Neuronal stem cell (in vitro differentiated cells): ENCODE measurements at regions not wholly inside any gene's neighbourhood (a gene's known extent, or its start where the extent isn't known, plus 50 kb on each side); places are given as distances from the start of the nearest gene placed in this dataset.
A peak's percentile ranks its signal among the peaks of the same experiment; 100 is the strongest.

Source experiments
- DNase-seq: peaks from one replicate; pipeline ENCODE4 v3.0.0-alpha.2; 2013; ENCODE audit warnings: low spot score
- H2AFZ ChIP-seq: one replicate; pipeline ENCODE4 v1.6.1; 2013; ENCODE audit warnings: mild to moderate bottlenecking, low read length, inconsistent platforms
- H2AK5ac ChIP-seq: 2 replicates; pipeline ENCODE4 v1.6.1; 2013; ENCODE audit warnings: low read depth, mild to moderate bottlenecking, inconsistent platforms, low read length, moderate library complexity, mixed read lengths
- H2BK120ac ChIP-seq: 2 replicates; pipeline ENCODE4 v1.6.1; 2013; ENCODE audit warnings: low read depth, mild to moderate bottlenecking, inconsistent platforms, low read length, moderate library complexity, mixed read lengths
- H2BK12ac ChIP-seq: one replicate; pipeline ENCODE4 v1.6.1; 2013; ENCODE audit warnings: low read length, inconsistent platforms
- H2BK15ac ChIP-seq: 2 replicates; pipeline ENCODE4 v1.6.1; 2013; ENCODE audit warnings: mild to moderate bottlenecking, low read length, inconsistent platforms, mixed read lengths
- H2BK5ac ChIP-seq: one replicate; pipeline ENCODE4 v1.6.1; 2013; ENCODE audit warnings: inconsistent platforms, mild to moderate bottlenecking, low read length, moderate library complexity
- H3K14ac ChIP-seq: one replicate; pipeline ENCODE4 v1.6.1; 2013; ENCODE audit warnings: low read length, inconsistent platforms
- H3K18ac ChIP-seq: 2 replicates; pipeline ENCODE4 v1.6.1; 2013; ENCODE audit warnings: low read length, inconsistent platforms
- H3K23ac ChIP-seq: 2 replicates; pipeline ENCODE4 v1.6.1; 2013; ENCODE audit warnings: low read depth, mild to moderate bottlenecking, mixed read lengths, low read length, inconsistent platforms; ENCODE audit not compliant: poor library complexity
- H3K27ac ChIP-seq: replicated peaks from 3 replicates; pipeline ENCODE4 v1.5.1; 2013; ENCODE audit warnings: low read length, inconsistent platforms
- H3K27me3 ChIP-seq, 3 experiments: 2 replicates each; pipeline ENCODE4 v1.6.1; 2013; ENCODE audit warnings: low read length in 3 of 3, mild to moderate bottlenecking in 2 of 3, inconsistent platforms in 1 of 3, low read depth in 1 of 3, mixed read lengths in 1 of 3, moderate library complexity in 1 of 3; ENCODE audit not compliant: control insufficient read depth in 3 of 3, insufficient read depth in 3 of 3
- H3K36me3 ChIP-seq, 2 donors: replicated peaks in 1 of 2; 2 replicates each; pipeline ENCODE4 v1.6.1; 2013; ENCODE audit warnings: low read length in 2 of 2; ENCODE audit not compliant: control insufficient read depth in 2 of 2, insufficient read depth in 2 of 2
- H3K4ac ChIP-seq: 2 replicates; pipeline ENCODE4 v1.6.1; 2013; ENCODE audit warnings: inconsistent platforms, mild to moderate bottlenecking, low read length, moderate library complexity
- H3K4me1 ChIP-seq, 2 donors: 1 replicate in 1 of 2; 2 replicates in 1 of 2; pipeline ENCODE4 v1.6.1; 2013; ENCODE audit warnings: low read length in 2 of 2, low read depth in 1 of 2; ENCODE audit not compliant: control insufficient read depth in 2 of 2, insufficient read depth in 1 of 2
- H3K4me2 ChIP-seq: one replicate; pipeline ENCODE4 v1.6.1; 2013; ENCODE audit warnings: mild to moderate bottlenecking, low read length, inconsistent platforms; ENCODE audit not compliant: insufficient read depth, poor library complexity, severe bottlenecking
- H3K4me3 ChIP-seq, 2 donors: 2 replicates each; pipeline ENCODE4 v1.5.1; 2013; ENCODE audit warnings: low read length in 2 of 2, mild to moderate bottlenecking in 2 of 2, inconsistent platforms in 1 of 2, moderate library complexity in 1 of 2
- H3K79me1 ChIP-seq: one replicate; pipeline ENCODE4 v1.6.1; 2013; ENCODE audit warnings: low read depth, mild to moderate bottlenecking, inconsistent platforms, low read length, moderate library complexity
- H3K9ac ChIP-seq: one replicate; pipeline ENCODE4 v1.6.1; 2013; ENCODE audit warnings: mild to moderate bottlenecking, low read depth, low read length, inconsistent platforms; ENCODE audit not compliant: poor library complexity
- H3K9me3 ChIP-seq, 2 donors: replicated peaks in 1 of 2; 2 replicates each; pipeline versions ENCODE3 to v1.6.1; 2013; ENCODE audit warnings: low read length in 2 of 2, mild to moderate bottlenecking in 2 of 2, inconsistent platforms in 1 of 2, low read depth in 1 of 2, mixed read lengths in 1 of 2, moderate library complexity in 1 of 2; ENCODE audit not compliant: control insufficient read depth in 2 of 2, insufficient read depth in 1 of 2
- H4K8ac ChIP-seq: one replicate; pipeline ENCODE4 v1.6.1; 2013; ENCODE audit warnings: low read depth, mild to moderate bottlenecking, inconsistent platforms, low read length, moderate library complexity
- H4K91ac ChIP-seq: one replicate; pipeline ENCODE4 v1.6.1; 2013; ENCODE audit warnings: low read length, low read depth, mild to moderate bottlenecking, inconsistent platforms; ENCODE audit not compliant: poor library complexity
- WGBS, 2 donors: extraction: QIAGEN DNeasy Blood & Tissue Kit; methylation state at CpG; one replicate each; pipeline ENCODE4 v1.1.7; 2013; ENCODE audit warnings: missing lambda C conversion rate in 2 of 2, mixed read lengths in 1 of 2; ENCODE audit not compliant: insufficient read length in 2 of 2, insufficient replicate concordance in 1 of 2; ENCODE audit errors: extremely low coverage in 2 of 2; 5-methylcytosine and 5-hydroxymethylcytosine counted together

DNA sequence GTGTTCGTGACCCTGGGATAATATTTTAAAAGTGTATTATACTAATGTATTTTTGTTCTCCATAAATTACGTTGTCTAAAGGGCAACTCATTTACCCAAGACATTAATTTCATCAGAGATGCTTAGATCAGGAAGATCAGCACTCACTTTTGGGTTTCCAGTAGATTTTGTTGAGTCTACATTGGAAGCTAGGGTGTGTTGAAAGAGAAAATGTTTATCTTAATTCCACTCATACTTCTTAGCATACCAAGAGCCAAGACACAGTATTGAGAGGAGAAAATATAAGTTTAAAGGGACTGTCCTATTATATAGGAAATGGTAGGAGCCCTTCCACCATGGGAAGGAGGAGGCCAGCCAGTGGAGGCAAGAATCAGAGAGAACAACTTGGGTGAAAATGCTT, 412.9 kb upstream of the RGMA start:
- Histone ChIP-seq H3K9ac (no peak overlapping the region), H3K4ac (no peak overlapping the region), H3K9me3 (no peaks in the 10 kb centered on the region), H3K23ac (no peak overlapping the region), H3K27me3 (no peaks in the 10 kb centered on the region), H2BK15ac (no peak overlapping the region), H3K36me3 (peaks cover 2 to 58% of the 10 kb centered on the region in 2 donors), H2AK5ac (no peak overlapping the region), H3K27ac (no peak overlapping the region), H3K4me1 (peaks cover 0 to 6% of the 10 kb centered on the region in 2 donors), H3K4me2 (no peak overlapping the region), H3K4me3 (no peak overlapping the region), H4K91ac (no peak overlapping the region), H3K14ac (no peak overlapping the region), H2AFZ (no peak overlapping the region), H2BK12ac (no peak overlapping the region), H4K8ac (no peak overlapping the region), H3K18ac (no peak overlapping the region), H2BK120ac (no peak overlapping the region), H2BK5ac (no peak overlapping the region), H3K79me1 (no peaks in the 10 kb centered on the region)
- no CpG with 5 or more reads among the region's 2 CpGs for WGBS, 2 donors
- no peak for DNase-seq

DNA sequence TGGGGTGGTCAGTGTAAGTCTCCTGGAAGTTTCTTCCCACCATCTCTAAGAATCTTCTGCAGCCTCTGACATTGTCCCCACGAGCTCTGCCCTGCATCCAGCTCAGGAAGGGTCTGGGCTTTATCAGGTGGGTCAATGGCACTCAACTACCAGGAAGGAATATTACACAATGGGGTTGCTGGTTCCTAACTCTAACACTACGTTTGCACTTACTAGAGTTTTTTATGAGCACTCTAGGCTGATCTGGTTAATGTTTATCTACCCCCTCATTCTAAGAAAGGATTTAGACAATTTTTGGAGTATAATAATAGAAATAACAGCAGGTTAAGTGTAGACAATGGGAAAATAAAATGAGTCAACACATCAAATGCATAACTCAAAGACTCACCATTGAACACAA, 411.1 kb upstream of the RGMA start:
- no peaks in the 10 kb centered on the region for H3K27me3 ChIP-seq
- no peak overlapping the region for H3K23ac ChIP-seq
- no peak overlapping the region for H4K91ac ChIP-seq
- no CpG with 5 or more reads among the region's 2 CpGs for WGBS, 2 donors
- H4K8ac ChIP-seq: no peak overlapping the region
- no peaks in the 10 kb centered on the region for H3K9me3 ChIP-seq
- peaks cover 4 to 13% of the 10 kb centered on the region in 2 donors for H3K4me1 ChIP-seq
- no peak overlapping the region for H3K4ac ChIP-seq
- no peak overlapping the region for H2BK15ac ChIP-seq
- no peak overlapping the region for H2AFZ ChIP-seq
- H3K14ac ChIP-seq: no peak overlapping the region
- H3K79me1 ChIP-seq: no peaks in the 10 kb centered on the region
- H2BK12ac ChIP-seq: no peak overlapping the region
- no peak for DNase-seq
- no peak overlapping the region for H3K9ac ChIP-seq
- H3K4me2 ChIP-seq: no peak overlapping the region
- H2BK120ac ChIP-seq: no peak overlapping the region
- H3K36me3 ChIP-seq: peaks cover 2 to 50% of the 10 kb centered on the region in 2 donors
- H3K4me3 ChIP-seq: no peak overlapping the region
- no peak overlapping the region for H2AK5ac ChIP-seq
- H3K18ac ChIP-seq: no peak overlapping the region
- no peak overlapping the region for H2BK5ac ChIP-seq
- no peak overlapping the region for H3K27ac ChIP-seq

DNA sequence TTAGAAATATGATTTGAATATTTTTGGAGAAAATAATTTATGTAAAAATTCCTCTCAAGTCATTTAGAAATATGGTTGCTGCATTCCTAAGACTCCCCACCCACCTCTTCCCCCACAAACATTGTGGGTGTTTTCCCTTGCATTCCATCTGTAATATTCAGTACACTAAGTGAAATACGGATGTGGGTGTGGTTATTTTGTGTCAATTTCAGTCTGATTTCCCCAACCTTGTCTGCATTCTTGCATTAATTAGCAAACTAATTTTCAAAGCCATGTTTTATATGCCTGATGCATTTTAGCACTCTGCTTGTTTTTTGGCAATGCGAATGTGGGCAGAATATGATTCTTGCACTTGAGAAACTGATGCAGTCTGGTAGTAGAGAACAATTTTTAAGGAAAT, 408.3 kb upstream of the RGMA start:
- peaks cover 4 to 13% of the 10 kb centered on the region in 2 donors for H3K4me1 ChIP-seq
- no peak overlapping the region for H3K14ac ChIP-seq
- peaks cover 2 to 50% of the 10 kb centered on the region in 2 donors for H3K36me3 ChIP-seq
- WGBS, 2 donors: no CpG with 5 or more reads among the region's 2 CpGs
- H3K27ac ChIP-seq: no peak overlapping the region
- no peak overlapping the region for H2BK12ac ChIP-seq
- no peak overlapping the region for H4K91ac ChIP-seq
- no peak overlapping the region for H3K23ac ChIP-seq
- no peak overlapping the region for H3K4me2 ChIP-seq
- H2AK5ac ChIP-seq: no peak overlapping the region
- no peak overlapping the region for H2BK5ac ChIP-seq
- H3K9me3 ChIP-seq: no peaks in the 10 kb centered on the region
- no peak overlapping the region for H3K18ac ChIP-seq
- no peaks in the 10 kb centered on the region for H3K79me1 ChIP-seq
- H2BK15ac ChIP-seq: no peak overlapping the region
- no peak overlapping the region for H2BK120ac ChIP-seq
- no peak overlapping the region for H3K9ac ChIP-seq
- no peak overlapping the region for H3K4ac ChIP-seq
- no peak for DNase-seq
- H3K27me3 ChIP-seq: no peaks in the 10 kb centered on the region
- no peak overlapping the region for H4K8ac ChIP-seq
- H3K4me3 ChIP-seq: no peak overlapping the region
- no peak overlapping the region for H2AFZ ChIP-seq

DNA sequence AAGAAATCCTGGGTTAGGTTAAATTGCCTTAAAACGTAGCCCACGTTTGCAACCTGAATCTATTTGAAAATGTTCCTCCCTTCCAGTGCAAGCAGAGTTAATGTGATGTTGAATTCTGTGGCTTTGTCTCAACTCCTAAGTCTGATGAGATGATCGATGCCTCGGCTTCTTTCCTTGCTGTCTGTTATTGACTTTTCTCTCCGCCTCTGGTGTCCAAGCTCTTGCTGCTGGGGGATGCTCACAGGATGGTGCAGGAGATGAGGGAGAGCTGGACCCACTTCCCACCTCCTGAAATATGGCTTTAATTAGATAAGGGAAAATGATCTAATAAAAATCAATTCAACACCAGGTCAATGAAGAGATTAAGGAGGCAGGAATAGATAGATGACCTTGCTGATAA, 407.9 kb upstream of the RGMA start:
- H3K79me1 ChIP-seq: no peaks in the 10 kb centered on the region
- H4K8ac ChIP-seq: no peak overlapping the region
- H3K9me3 ChIP-seq: no peaks in the 10 kb centered on the region
- no peak overlapping the region for H4K91ac ChIP-seq
- peaks cover 2 to 46% of the 10 kb centered on the region in 2 donors for H3K36me3 ChIP-seq
- no peak overlapping the region for H3K27ac ChIP-seq
- H3K9ac ChIP-seq: no peak overlapping the region
- H3K4me3 ChIP-seq: no peak overlapping the region
- peaks cover 5 to 13% of the 10 kb centered on the region in 2 donors for H3K4me1 ChIP-seq
- no peaks in the 10 kb centered on the region for H3K27me3 ChIP-seq
- peak overlapping the region; percentile 20 for H2BK15ac ChIP-seq
- no peak overlapping the region for H3K18ac ChIP-seq
- H3K14ac ChIP-seq: no peak overlapping the region
- H2AFZ ChIP-seq: no peak overlapping the region
- peak overlapping the region; percentile 26 for H2BK12ac ChIP-seq
- H2BK5ac ChIP-seq: no peak overlapping the region
- H3K23ac ChIP-seq: no peak overlapping the region
- H2AK5ac ChIP-seq: no peak overlapping the region
- no peak for DNase-seq
- H3K4me2 ChIP-seq: no peak overlapping the region
- no CpG with 5 or more reads among the region's 5 CpGs for WGBS, 2 donors
- no peak overlapping the region for H2BK120ac ChIP-seq
- H3K4ac ChIP-seq: no peak overlapping the region
